Testis (tissue), 2 donors: ENCODE measurements at regions not wholly inside any gene's neighbourhood (a gene's known extent, or its start where the extent isn't known, plus 50 kb on each side); places are given as distances from the start of the nearest gene placed in this dataset.

ENCODE experiments used
- CTCF ChIP-seq, 3 experiments: fragments of 450-650 bp in 2 of 3; fragments of 200-600 bp in 1 of 3; sonication (generic) in 1 of 3; IDR thresholded peaks; one replicate each; pipeline ENCODE4 v1.5.1; 2016 to 2019; ENCODE audit warnings: antibody characterized with exemption in 3 of 3, mild to moderate bottlenecking in 2 of 3, moderate library complexity in 1 of 3
- POLR2A ChIP-seq: fragments of 450-650 bp; IDR thresholded peaks from one replicate; pipeline ENCODE4 v1.6.1; 2017; ENCODE audit warnings: antibody characterized with exemption, mild to moderate bottlenecking, moderate library complexity

- no peak for TF ChIP-seq CTCF (IDR thresholded peaks at IDR 0.05)
- TF ChIP-seq POLR2A, result no peak
These were observed 210.5 kb upstream of the RNF32 start for GRCh38 chr7:156430109-156430508.
